Epithelial cell of esophagus (primary cell): ENCODE measurements at regions not wholly inside any gene's neighbourhood (a gene's known extent, or its start where the extent isn't known, plus 50 kb on each side); places are given as distances from the start of the nearest gene placed in this dataset.
"Not testable (repeated sequence)": the region's sequence is repeated elsewhere in the genome, so short reads cannot be mapped to it uniquely, and the experiment has no call there.

Experiments
- DNase-seq: peaks from one replicate; pipeline ENCODE4 v3.0.0; 2010; ENCODE audit warnings: low read depth
- H3K4me3 ChIP-seq: 2 replicates; pipeline ENCODE4 v1.5.1; 2011; ENCODE audit warnings: mild to moderate bottlenecking, low read length, control low read depth
- CTCF ChIP-seq: IDR thresholded peaks from 2 replicates; pipeline ENCODE4 v1.5.1; 2011; ENCODE audit warnings: low read depth, mild to moderate bottlenecking, low read length, control low read depth, inconsistent platforms; ENCODE audit not compliant: insufficient read depth; ENCODE audit errors: missing control alignments

GRCh38 chr16:27618606-27619327 is 68.8 kb downstream of the KATNIP start:
- no peak for DNase-seq
- no peak for TF ChIP-seq CTCF

GRCh38 chr16:27620541-27620940 is 70.6 kb downstream of the KATNIP start:
- TF ChIP-seq CTCF, result no peak
- no peak for DNase-seq
- H3K4me3 ChIP-seq, result no peak overlapping the region

More at GRCh38 chr16:27618606-27619327, 68.8 kb downstream of the KATNIP start:
- H3K4me3 ChIP-seq, result no peak overlapping the region

GRCh38 chr16:27624154-27625049 is 74.5 kb downstream of the KATNIP start:
- DNase-seq, result no peak
- no peak for TF ChIP-seq CTCF
- H3K4me3 ChIP-seq, result no peak overlapping the region

- TF ChIP-seq CTCF, result no peak
- H3K4me3 ChIP-seq, result no peak overlapping the region
- no peak for DNase-seq
Observed at GRCh38 chr16:27625050-27625697, 75.2 kb downstream of the KATNIP start.

GRCh38 chr16:27627136-27627535 is 77.2 kb downstream of the KATNIP start:
- DNase-seq, result no peak
- no peak for TF ChIP-seq CTCF
- H3K4me3 ChIP-seq, result no peak overlapping the region

GRCh38 chr16:27628241-27628942 is 78.4 kb downstream of the KATNIP start:
- no peak for TF ChIP-seq CTCF
- H3K4me3 ChIP-seq, result no peak overlapping the region
- DNase-seq, result no peak

GRCh38 chr16:27628943-27629462 is 79.1 kb downstream of the KATNIP start:
- DNase-seq, H3K4me3 ChIP-seq: not testable (repeated sequence)
